DND-41 (cell line): ENCODE measurements at regions not wholly inside any gene's neighbourhood (a gene's known extent, or its start where the extent isn't known, plus 50 kb on each side); places are given as distances from the start of the nearest gene placed in this dataset.

ENCODE experiments used
- ATAC-seq: fragments of 200-7000 bp; cut with Tn5 transposase; 3 replicates; pipeline ENCODE4 v1.9.1; 2021; ENCODE audit warnings: low read depth; ENCODE audit not compliant: insufficient read depth
- DNase-seq: peaks from one replicate; pipeline ENCODE4 v3.0.0-alpha.2; 2020
- H2AFZ ChIP-seq: 2 replicates; pipeline ENCODE4 v1.6.0; 2012; ENCODE audit warnings: low read depth, low read length
- H3K27ac ChIP-seq: 2 replicates; pipeline ENCODE4 v1.5.1; 2012; ENCODE audit warnings: low read length, inconsistent platforms
- H3K27me3 ChIP-seq: fragments of 200-600 bp; sonication (generic); 2 replicates; pipeline ENCODE4 v1.6.0; 2012; ENCODE audit warnings: low read length, mild to moderate bottlenecking, inconsistent platforms; ENCODE audit not compliant: insufficient read depth, poor library complexity
- H3K36me3 ChIP-seq: 2 replicates; pipeline ENCODE4 v1.5.1; 2012; ENCODE audit warnings: low read length, inconsistent platforms; ENCODE audit not compliant: insufficient read depth
- H3K4me1 ChIP-seq: 2 replicates; pipeline ENCODE4 v1.5.1; 2012; ENCODE audit warnings: mild to moderate bottlenecking, low read length; ENCODE audit not compliant: insufficient read depth
- H3K4me2 ChIP-seq: 2 replicates; pipeline ENCODE4 v1.6.0; 2012; ENCODE audit warnings: mild to moderate bottlenecking, moderate library complexity, low read length, inconsistent platforms; ENCODE audit not compliant: insufficient read depth
- H3K4me3 ChIP-seq, 2 experiments: fragments of 200-600 bp in 1 of 2; shearing (Covaris generic) in 1 of 2; 2 replicates each; pipeline ENCODE4 v1.5.1; 2012 to 2016; ENCODE audit warnings: inconsistent platforms in 2 of 2, low read length in 2 of 2, mild to moderate bottlenecking in 2 of 2, low read depth in 1 of 2, moderate library complexity in 1 of 2
- H3K79me2 ChIP-seq: 2 replicates; pipeline ENCODE4 v1.6.0; 2012; ENCODE audit warnings: low read length, inconsistent platforms; ENCODE audit not compliant: insufficient read depth
- H3K9ac ChIP-seq: 2 replicates; pipeline ENCODE4 v1.6.0; 2012; ENCODE audit warnings: low read depth, mild to moderate bottlenecking, inconsistent platforms, low read length, moderate library complexity
- H3K9me3 ChIP-seq: 2 replicates; pipeline ENCODE4 v1.5.1; 2012; ENCODE audit warnings: low read length, moderate library complexity, mild to moderate bottlenecking, inconsistent platforms; ENCODE audit not compliant: insufficient read depth, severe bottlenecking
- H4K20me1 ChIP-seq: 2 replicates; pipeline ENCODE4 v1.6.0; 2012; ENCODE audit warnings: low read length; ENCODE audit not compliant: insufficient read depth
- CTCF ChIP-seq: IDR thresholded peaks from 2 replicates; pipeline ENCODE4 v1.5.1; 2012; ENCODE audit warnings: borderline replicate concordance, low read length, moderate library complexity, mild to moderate bottlenecking; ENCODE audit not compliant: poor library complexity, severe bottlenecking; ENCODE audit errors: extremely low read depth
- EZH2 ChIP-seq: IDR thresholded peaks from 3 replicates; pipeline ENCODE4 v1.6.1; 2012; ENCODE audit warnings: borderline replicate concordance, low read depth, mild to moderate bottlenecking, moderate library complexity, low read length, inconsistent platforms; ENCODE audit not compliant: severe bottlenecking

DNA sequence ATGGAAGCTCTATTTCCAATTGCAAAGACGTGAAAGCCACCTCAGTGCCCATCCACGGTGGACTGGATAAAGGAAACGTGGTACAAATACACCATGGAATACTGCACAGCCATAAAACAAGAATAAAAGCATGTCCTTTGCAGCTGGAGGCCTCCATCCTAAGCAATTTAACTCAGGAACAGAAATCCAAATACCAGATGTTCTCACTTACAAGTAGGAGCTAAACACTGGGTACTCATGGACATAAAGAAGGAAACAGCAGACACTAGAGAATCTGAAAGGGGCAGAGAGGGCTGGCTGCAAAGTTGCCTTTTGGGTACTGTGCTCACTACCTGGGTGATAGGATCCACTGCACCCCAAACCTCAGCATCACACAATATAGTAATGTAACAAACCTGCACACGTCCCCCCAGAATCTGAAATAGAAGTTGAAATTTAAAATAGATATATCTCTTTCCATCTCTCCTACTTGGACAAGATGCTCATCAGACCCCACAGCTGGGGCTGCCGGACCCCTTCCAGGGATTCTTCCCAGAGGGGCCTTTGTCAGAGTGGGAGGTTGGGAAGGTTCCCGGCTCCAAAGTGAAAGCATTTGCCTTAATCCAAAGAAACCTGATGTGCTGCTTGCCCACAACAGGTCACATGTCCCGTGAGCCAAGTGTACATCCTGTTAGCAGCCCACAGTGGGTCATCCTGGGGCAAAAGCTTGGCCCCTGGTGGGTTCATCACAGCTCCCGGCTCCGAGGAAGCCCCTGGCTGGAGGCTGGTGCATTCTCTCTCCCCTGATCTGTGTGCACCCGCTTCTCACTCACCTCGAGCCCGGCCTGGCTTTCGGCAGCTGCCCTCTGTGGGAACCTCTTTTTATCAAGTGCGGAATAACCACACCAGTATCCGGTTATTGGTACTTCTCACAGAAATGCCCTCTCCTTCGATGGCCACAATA lies 172.3 kb upstream of the PPP2R2D start:
- ATAC-seq: no peak
- Histone ChIP-seq H4K20me1 (no peaks in the 10 kb centered on the region; the same call in 1 of the 2 replicates), H3K9ac (no peak overlapping the region), H3K27me3 (peaks cover 2% of the 10 kb centered on the region), H3K9me3 (no peaks in the 10 kb centered on the region), H3K79me2 (no peaks in the 10 kb centered on the region), H3K4me2 (no peak overlapping the region), H3K36me3 (no peaks in the 10 kb centered on the region), H3K4me3 (no peak overlapping the region), H3K27ac (no peak overlapping the region), H3K4me1 (no peaks in the 10 kb centered on the region), H2AFZ (no peak overlapping the region)
- TF ChIP-seq CTCF: no peak
- no peak for TF ChIP-seq EZH2
- no peak for DNase-seq

DNA sequence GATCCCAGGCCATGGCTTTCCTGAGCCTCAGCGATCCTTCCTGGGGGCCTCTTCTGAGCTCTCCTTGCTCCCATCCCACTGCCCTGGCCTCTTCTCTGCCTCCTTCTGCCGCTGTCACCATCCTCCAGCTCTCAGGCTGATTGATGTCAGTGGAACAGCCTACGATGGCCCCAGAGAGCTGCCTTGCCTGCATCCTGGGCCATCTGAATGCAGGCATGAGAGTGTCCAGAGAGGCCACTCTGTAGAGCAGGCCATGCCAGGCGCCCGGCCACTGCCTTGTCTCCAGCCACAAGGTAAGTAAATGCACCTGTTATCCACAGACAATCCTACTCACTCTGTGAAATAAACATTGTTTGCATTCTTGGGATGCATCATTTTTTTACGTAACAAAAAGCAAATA lies 171.4 kb upstream of the PPP2R2D start:
- H3K4me3 ChIP-seq: no peak overlapping the region
- H3K9ac ChIP-seq: no peak overlapping the region
- H3K79me2 ChIP-seq: no peaks in the 10 kb centered on the region
- no peak overlapping the region for H3K4me2 ChIP-seq
- H3K27me3 ChIP-seq: peaks cover 2% of the 10 kb centered on the region
- H3K36me3 ChIP-seq: no peaks in the 10 kb centered on the region
- H3K27ac ChIP-seq: no peak overlapping the region
- no peaks in the 10 kb centered on the region for H3K9me3 ChIP-seq
- H2AFZ ChIP-seq: no peak overlapping the region
- H3K4me1 ChIP-seq: no peaks in the 10 kb centered on the region
- no peak for DNase-seq
- no peak for ATAC-seq
- no peak for TF ChIP-seq EZH2
- no peak for TF ChIP-seq CTCF
- H4K20me1 ChIP-seq: no peaks in the 10 kb centered on the region; the same call in 1 of the 2 replicates

- no peak overlapping the region for H3K4me2 ChIP-seq
- no peak overlapping the region for H3K4me3 ChIP-seq
- H2AFZ ChIP-seq: no peak overlapping the region
- H3K36me3 ChIP-seq: no peaks in the 10 kb centered on the region
- DNase-seq: no peak
- no peaks in the 10 kb centered on the region for H3K4me1 ChIP-seq
- no peak for ATAC-seq
- H4K20me1 ChIP-seq: no peaks in the 10 kb centered on the region; the same call in 1 of the 2 replicates
- H3K9ac ChIP-seq: no peak overlapping the region
- H3K27ac ChIP-seq: no peak overlapping the region
- H3K9me3 ChIP-seq: no peaks in the 10 kb centered on the region
- H3K79me2 ChIP-seq: no peaks in the 10 kb centered on the region
- H3K27me3 ChIP-seq: peaks cover 2% of the 10 kb centered on the region
- TF ChIP-seq EZH2 (no peak), CTCF (no peak)
These were observed 170.7 kb upstream of the PPP2R2D start for GRCh38 chr10:131729938-131730660.
